ENCODE measurements at regions not wholly inside any gene's neighbourhood (a gene's known extent, or its start where the extent isn't known, plus 50 kb on each side); places are given as distances from the start of the nearest gene placed in this dataset.
"Not testable (repeated sequence)": the region's sequence is repeated elsewhere in the genome, so short reads cannot be mapped to it uniquely, and the experiment has no call there.

DNA sequence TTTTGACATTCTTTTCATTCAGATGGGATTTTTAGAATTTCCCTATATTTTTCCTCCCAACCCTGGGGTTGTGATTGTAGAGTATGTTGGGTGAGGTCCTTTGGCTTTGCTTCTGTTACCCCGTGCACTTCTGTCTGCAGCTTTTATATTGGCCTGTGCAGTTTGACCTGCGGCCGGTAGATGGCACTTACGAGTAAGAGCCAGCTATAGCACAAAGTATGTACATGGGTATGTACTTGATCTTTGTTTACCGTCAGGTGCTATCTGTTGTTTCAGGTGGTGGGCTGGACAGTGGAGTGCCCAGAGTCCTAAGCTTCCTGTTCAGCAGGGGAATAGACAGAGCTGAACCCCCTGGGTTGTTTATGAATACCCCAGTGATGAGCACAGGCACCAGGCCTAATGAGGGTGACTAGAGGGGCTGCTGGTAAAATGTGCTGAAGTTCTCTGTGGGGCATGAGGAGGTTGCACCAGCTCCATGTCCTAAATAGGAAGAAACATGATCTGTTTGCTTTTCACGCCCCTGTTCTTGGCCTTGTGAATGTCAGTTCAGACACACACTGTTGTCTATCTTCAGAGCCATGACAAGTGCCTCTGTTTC, 58.9 kb upstream of the THUMPD2 start:
- no peaks in the 10 kb centered on the region for H3K36me3 ChIP-seq
- no peak overlapping the region for H3K4me3 ChIP-seq
- TF ChIP-seq, protein P1, sequence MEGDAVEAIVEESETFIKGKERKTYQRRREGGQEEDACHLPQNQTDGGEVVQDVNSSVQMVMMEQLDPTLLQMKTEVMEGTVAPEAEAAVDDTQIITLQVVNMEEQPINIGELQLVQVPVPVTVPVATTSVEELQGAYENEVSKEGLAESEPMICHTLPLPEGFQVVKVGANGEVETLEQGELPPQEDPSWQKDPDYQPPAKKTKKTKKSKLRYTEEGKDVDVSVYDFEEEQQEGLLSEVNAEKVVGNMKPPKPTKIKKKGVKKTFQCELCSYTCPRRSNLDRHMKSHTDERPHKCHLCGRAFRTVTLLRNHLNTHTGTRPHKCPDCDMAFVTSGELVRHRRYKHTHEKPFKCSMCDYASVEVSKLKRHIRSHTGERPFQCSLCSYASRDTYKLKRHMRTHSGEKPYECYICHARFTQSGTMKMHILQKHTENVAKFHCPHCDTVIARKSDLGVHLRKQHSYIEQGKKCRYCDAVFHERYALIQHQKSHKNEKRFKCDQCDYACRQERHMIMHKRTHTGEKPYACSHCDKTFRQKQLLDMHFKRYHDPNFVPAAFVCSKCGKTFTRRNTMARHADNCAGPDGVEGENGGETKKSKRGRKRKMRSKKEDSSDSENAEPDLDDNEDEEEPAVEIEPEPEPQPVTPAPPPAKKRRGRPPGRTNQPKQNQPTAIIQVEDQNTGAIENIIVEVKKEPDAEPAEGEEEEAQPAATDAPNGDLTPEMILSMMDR (IDR thresholded peaks at IDR 0.05), result peak; percentile 46 to 75
- DNase-seq (no peak), ATAC-seq (peak; percentile 66)
- intact Hi-C loops (cut with DNase I), result no loop called here
- H3K27me3 ChIP-seq, result no peaks in the 10 kb centered on the region
- no peaks in the 10 kb centered on the region for H3K4me1 ChIP-seq
- peaks cover 0 to 12% of the 10 kb centered on the region in 2 donors for H3K9me3 ChIP-seq
- H3K27ac ChIP-seq, result no peak overlapping the region

DNA sequence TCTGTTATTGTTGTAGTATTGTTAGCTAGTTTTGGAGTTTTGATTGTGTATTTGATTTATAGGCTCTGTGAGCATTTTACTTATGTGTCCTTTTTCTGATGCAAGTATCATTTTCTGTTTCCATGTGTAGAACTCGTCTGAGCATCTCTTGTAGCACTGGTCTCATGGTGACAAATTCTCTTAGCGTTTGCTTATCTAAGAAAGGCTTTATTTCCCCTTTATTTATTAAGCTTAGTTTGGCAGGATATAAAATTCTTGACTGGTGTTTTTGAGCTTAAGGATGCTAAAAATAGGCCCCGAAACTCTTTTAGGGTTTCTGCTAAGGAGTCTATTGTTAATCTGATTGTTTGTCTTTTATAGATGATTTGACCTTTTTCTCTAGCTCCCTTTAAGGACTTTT, 57.6 kb upstream of the THUMPD2 start:
- H3K36me3 ChIP-seq, result no peaks in the 10 kb centered on the region
- H3K9me3 ChIP-seq, result peaks cover 0 to 12% of the 10 kb centered on the region in 2 donors
- no peak overlapping the region for H3K27ac ChIP-seq
- no peak overlapping the region for H3K4me3 ChIP-seq
- ATAC-seq, result no peak
- DNase-seq, result no peak
- intact Hi-C loops (cut with DNase I), result no loop called here
- TF ChIP-seq, protein P1 (IDR thresholded peaks at IDR 0.05), result no peak
- H3K4me1 ChIP-seq, result no peaks in the 10 kb centered on the region
- H3K27me3 ChIP-seq, result no peaks in the 10 kb centered on the region

DNA sequence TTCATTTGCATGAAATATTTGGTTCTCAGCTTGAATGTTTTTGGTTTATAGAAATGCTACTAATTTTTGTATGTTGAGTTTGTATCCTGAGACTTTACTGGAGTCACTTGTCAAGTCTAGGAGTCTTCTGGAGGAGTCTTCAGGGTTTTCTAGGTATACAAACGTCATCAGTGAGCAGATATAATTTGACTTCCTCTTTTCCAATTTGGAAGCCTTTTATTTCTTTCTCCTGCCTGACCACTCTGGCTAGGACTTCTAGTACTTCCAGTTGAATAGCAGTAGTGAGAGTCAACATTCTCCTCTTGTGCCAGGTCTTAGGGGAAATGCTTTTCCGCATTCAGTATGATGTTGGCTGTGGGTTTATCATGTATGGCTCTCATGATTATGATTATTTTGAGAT, 55.4 kb upstream of the THUMPD2 start:
- intact Hi-C loops (cut with DNase I), result no loop called here
- ATAC-seq (no peak), DNase-seq (no peak)
- no peaks in the 10 kb centered on the region for H3K4me1 ChIP-seq
- no peaks in the 10 kb centered on the region for H3K36me3 ChIP-seq
- H3K27me3 ChIP-seq, result no peaks in the 10 kb centered on the region
- H3K4me3 ChIP-seq, result no peak overlapping the region
- H3K27ac ChIP-seq, result no peak overlapping the region
- TF ChIP-seq, protein P1 (IDR thresholded peaks at IDR 0.05), result no peak
- H3K9me3 ChIP-seq, result peaks cover 0 to 12% of the 10 kb centered on the region in 2 donors

DNA sequence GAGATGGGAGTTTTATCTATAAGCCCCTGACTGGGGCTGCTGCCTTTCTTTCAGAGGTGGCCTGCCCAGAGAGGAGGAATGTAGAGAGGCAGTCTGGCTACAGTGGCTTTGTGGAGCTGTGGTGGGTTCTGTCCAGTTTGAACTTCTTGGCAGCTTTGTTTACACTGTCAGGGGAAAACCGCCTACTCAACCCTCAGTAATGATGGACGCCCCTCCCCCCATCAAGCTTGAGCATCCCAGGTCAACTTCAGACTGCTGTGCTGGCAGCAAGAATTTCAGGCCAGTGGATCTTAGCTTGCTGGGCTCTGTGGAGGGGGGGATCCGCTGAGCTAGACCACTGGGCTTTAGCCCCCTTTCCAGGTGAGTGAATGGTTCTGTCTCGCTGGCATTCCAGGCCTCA, 51.6 kb upstream of the THUMPD2 start:
- ATAC-seq; H3K36me3 ChIP-seq; H3K9me3 ChIP-seq; intact Hi-C loops (cut with DNase I); H3K27ac ChIP-seq; H3K4me1 ChIP-seq; H3K27me3 ChIP-seq; H3K4me3 ChIP-seq: not testable (repeated sequence)
- DNase-seq, result peak in 1 of 4 donors; percentile 7
